GM13977 (cell line): ENCODE measurements at regions not wholly inside any gene's neighbourhood (a gene's known extent, or its start where the extent isn't known, plus 50 kb on each side); places are given as distances from the start of the nearest gene placed in this dataset.

ENCODE experiments used
- DNase-seq: peaks from one replicate; pipeline ENCODE4 v3.0.0; 2012; ENCODE audit warnings: low spot score
- CTCF ChIP-seq: IDR thresholded peaks from 2 replicates; pipeline ENCODE4 v1.5.1; 2012; ENCODE audit warnings: mild to moderate bottlenecking, control low read depth; ENCODE audit not compliant: insufficient read depth; ENCODE audit errors: extremely low read depth, missing control alignments
- in situ Hi-C: fragments of 300-500 bp; cut with MboI; formaldehyde crosslinking; loops from one replicate; pipeline ENCODE4 v1.12.0; 2022; ENCODE audit warnings: low sequenced_read_pairs, low pct_unique_long_range_greater_than_20kb, mixed read lengths, inconsistent platforms; ENCODE audit not compliant: unreplicated experiment

GRCh38 chr6:24032896-24033688, 92.9 kb upstream of the NRSN1 start:
- in situ Hi-C loops: no loop called here
- TF ChIP-seq CTCF: no peak
- no peak for DNase-seq

- in situ Hi-C loops: no loop called here
- DNase-seq: no peak
- no peak for TF ChIP-seq CTCF
These were observed 82.2 kb upstream of the NRSN1 start for GRCh38 chr6:24043848-24044247.

DNA sequence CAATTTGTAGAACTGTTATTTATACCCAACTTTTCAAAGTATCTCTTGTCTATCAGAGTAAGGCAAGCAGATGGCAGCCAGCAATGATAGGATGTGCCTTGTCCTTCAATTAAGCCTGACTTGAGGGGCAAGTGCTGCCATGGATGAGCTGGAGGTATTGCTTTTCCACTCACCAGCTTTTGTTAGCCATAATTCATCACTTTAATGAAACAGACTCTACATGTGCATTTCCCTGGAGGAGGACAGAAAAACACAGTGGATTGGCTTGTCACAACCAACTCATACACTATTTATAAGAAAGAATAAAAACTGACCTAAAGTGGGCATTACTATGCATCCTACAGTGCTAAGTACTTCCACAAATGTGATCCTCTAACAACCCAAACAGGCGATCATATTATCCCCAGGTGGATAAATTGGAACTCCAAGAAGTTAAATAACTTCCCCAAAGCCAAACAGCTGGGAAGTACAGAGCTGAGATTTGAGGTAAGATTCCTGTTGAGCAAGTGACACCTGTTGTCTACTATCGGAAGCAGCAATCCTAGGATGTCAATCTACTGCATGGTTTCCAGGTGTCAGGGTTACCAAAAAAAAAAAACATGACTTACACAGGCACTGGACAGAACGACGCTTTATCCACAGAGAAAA, 73.9 kb upstream of the NRSN1 start:
- DNase-seq: no peak
- in situ Hi-C loops: loop anchor here (25.0 kb wide), 1 partner anchor 210 kb away; no protein-coding TSS in a partner anchor
- TF ChIP-seq CTCF: no peak

- in situ Hi-C loops: loop anchor here (25.0 kb wide), 1 partner anchor 210 kb away; no protein-coding TSS in a partner anchor
- TF ChIP-seq CTCF: no peak
- DNase-seq: no peak
These were observed 73.4 kb upstream of the NRSN1 start for GRCh38 chr6:24052590-24052961.

DNA sequence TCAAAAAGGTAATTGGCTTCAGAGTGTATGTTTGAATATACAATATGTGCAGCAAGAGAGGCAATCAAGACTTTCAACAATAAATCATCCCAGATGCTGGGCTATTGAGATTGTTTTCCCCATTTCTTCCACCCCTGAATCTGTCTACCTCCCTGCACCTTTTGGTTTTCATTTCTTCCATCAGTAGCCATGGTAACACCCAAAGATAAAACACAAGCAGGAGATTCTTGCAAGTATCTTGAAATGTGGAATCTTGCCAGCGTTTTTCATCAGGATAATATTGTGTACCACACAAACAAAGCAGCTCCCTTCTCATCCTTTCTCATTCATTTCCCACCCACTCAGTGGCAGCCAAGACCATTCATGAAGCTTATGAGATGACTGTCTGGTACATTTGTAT, 73.0 kb upstream of the NRSN1 start:
- no peak for DNase-seq
- no peak for TF ChIP-seq CTCF
- in situ Hi-C loops: loop anchor here (25.0 kb wide), 1 partner anchor 209 kb away; no protein-coding TSS in a partner anchor

DNA sequence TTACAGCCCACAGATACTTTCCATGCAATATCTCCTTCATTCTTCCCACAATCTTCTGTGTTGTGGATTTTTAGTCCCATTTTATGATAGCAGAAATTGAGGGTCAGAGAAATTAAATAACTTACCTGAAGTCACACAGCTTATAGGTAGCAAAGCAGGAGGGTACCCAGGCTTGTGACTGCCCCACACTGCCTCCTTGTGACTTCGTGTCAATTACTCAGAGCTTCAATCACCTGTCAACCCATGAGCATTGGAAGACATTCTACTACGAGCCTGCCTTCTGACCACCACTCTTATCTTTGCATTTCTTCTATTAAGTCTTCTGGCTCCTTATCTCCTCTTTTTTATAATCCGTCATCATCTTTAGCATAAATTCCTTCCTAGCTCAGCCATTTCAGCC, 71.6 kb upstream of the NRSN1 start:
- in situ Hi-C loops: loop anchor here (25.0 kb wide), 1 partner anchor 208 kb away; no protein-coding TSS in a partner anchor
- DNase-seq: no peak
- no peak for TF ChIP-seq CTCF
